PFSK-1 (cell line): ENCODE measurements at regions not wholly inside any gene's neighbourhood (a gene's known extent, or its start where the extent isn't known, plus 50 kb on each side); places are given as distances from the start of the nearest gene placed in this dataset.

Experiments
- FOXP2 ChIP-seq: optimal IDR thresholded peaks from 2 replicates; pipeline ENCODE3; 2011; ENCODE audit warnings: borderline replicate concordance, control low read depth, inconsistent platforms; ENCODE audit not compliant: insufficient read depth; ENCODE audit errors: extremely low read length, extremely low read depth
- POLR2AphosphoS5 ChIP-seq: IDR thresholded peaks from 2 replicates; pipeline ENCODE4 v1.6.1; 2012; ENCODE audit warnings: low read depth, mild to moderate bottlenecking, control low read depth, low read length, moderate library complexity
- SIN3A ChIP-seq: IDR thresholded peaks from 2 replicates; pipeline ENCODE4 v1.6.1; 2012; ENCODE audit warnings: mild to moderate bottlenecking, low read length, moderate library complexity, borderline replicate concordance; ENCODE audit not compliant: insufficient read depth
- TAF1 ChIP-seq: IDR thresholded peaks from 2 replicates; pipeline ENCODE4 v1.6.1; 2012; ENCODE audit warnings: low read length, control low read depth, borderline replicate concordance; ENCODE audit not compliant: insufficient read depth
- TF ChIP-seq, protein P1 (sequence below), 2 experiments: IDR thresholded peaks; 2 replicates each; pipeline versions ENCODE4 v1.6.1 to v1.8.0; 2011 to 2012; ENCODE audit warnings: low read depth in 2 of 2, low read length in 2 of 2, control low read depth in 1 of 2, inconsistent platforms in 1 of 2, mild to moderate bottlenecking in 1 of 2, moderate library complexity in 1 of 2; ENCODE audit not compliant: insufficient read depth in 1 of 2

DNA sequence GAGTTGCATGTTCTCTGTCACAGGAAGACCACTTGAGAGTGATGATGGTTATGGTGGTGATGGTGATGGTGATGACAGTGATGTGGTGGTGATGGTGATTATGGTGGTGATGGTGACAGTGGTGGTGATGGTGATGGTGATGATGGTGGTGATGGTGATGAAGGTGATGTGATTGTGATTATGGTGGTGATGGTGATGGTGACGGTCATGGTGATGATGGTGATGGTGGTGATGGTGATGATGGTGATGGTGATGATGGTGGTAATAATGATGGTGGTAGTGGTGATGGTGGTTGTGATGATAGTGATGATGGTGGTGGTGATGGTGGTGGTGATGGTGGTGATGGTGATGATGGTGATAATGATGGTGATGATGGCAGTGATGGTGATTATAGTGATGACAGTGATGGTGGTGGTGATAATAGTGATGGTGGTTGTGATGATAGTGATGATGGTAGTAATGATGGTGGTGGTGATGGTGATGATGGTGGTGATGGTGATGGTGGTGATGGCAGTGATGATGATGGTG lies 93.7 kb downstream of the ASB1 start:
- TF ChIP-seq, protein P1, sequence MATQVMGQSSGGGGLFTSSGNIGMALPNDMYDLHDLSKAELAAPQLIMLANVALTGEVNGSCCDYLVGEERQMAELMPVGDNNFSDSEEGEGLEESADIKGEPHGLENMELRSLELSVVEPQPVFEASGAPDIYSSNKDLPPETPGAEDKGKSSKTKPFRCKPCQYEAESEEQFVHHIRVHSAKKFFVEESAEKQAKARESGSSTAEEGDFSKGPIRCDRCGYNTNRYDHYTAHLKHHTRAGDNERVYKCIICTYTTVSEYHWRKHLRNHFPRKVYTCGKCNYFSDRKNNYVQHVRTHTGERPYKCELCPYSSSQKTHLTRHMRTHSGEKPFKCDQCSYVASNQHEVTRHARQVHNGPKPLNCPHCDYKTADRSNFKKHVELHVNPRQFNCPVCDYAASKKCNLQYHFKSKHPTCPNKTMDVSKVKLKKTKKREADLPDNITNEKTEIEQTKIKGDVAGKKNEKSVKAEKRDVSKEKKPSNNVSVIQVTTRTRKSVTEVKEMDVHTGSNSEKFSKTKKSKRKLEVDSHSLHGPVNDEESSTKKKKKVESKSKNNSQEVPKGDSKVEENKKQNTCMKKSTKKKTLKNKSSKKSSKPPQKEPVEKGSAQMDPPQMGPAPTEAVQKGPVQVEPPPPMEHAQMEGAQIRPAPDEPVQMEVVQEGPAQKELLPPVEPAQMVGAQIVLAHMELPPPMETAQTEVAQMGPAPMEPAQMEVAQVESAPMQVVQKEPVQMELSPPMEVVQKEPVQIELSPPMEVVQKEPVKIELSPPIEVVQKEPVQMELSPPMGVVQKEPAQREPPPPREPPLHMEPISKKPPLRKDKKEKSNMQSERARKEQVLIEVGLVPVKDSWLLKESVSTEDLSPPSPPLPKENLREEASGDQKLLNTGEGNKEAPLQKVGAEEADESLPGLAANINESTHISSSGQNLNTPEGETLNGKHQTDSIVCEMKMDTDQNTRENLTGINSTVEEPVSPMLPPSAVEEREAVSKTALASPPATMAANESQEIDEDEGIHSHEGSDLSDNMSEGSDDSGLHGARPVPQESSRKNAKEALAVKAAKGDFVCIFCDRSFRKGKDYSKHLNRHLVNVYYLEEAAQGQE (IDR thresholded peaks at IDR 0.05; ENCODE audit: insufficient read depth in 1 of 2, low read depth in 2 of 2, low read length in 2 of 2): no peak
- no peak for TF ChIP-seq FOXP2
- no peak for TF ChIP-seq SIN3A
- no peak for TF ChIP-seq POLR2AphosphoS5
- TF ChIP-seq TAF1: no peak

DNA sequence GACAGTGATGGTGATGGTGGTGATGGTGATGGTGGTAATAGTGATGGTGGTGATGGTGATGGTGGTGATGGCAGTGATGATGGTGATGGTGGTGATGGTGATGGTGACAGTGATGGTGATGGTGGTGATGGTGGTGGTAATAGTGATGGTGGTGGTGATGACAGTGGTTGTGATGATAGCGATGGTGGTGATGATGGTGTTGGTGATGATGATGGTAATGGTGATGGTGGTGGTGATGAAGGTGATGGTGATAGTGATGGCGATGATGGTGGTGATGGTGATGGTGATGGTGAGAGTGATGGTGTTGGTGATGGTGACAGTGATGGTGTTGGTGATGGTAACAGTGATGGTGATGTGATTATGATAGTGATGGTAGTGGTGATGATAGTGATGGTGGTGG lies 94.3 kb downstream of the ASB1 start:
- TF ChIP-seq SIN3A (no peak), FOXP2 (no peak), POLR2AphosphoS5 (no peak), TAF1 (no peak)
- TF ChIP-seq, protein P1 (IDR thresholded peaks at IDR 0.05; ENCODE audit: insufficient read depth in 1 of 2, low read depth in 2 of 2, low read length in 2 of 2): no peak

DNA sequence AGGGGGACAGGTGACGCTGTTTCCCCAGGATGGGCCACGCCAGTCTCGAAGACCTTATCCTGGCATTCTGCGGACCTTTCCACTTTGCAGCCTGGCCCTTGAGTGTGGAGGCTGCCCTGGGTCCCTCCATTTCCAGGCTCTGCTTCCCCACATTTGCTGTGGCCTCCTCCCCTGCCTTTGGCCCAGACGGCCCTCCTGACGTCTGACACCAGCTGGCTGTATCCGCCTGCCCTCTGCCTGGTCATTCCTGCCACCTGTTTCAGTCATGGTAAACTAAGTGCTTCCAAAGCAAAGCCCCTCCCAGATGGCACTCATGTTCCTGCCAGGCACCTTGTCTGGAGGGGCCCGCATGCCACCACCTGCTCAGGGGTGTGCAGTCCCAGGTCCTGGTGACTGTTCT lies 95.1 kb downstream of the ASB1 start:
- TF ChIP-seq POLR2AphosphoS5: no peak
- TF ChIP-seq TAF1: no peak
- no peak for TF ChIP-seq SIN3A
- no peak for TF ChIP-seq FOXP2
- TF ChIP-seq, protein P1 (IDR thresholded peaks at IDR 0.05; ENCODE audit: insufficient read depth in 1 of 2, low read depth in 2 of 2, low read length in 2 of 2): no peak

DNA sequence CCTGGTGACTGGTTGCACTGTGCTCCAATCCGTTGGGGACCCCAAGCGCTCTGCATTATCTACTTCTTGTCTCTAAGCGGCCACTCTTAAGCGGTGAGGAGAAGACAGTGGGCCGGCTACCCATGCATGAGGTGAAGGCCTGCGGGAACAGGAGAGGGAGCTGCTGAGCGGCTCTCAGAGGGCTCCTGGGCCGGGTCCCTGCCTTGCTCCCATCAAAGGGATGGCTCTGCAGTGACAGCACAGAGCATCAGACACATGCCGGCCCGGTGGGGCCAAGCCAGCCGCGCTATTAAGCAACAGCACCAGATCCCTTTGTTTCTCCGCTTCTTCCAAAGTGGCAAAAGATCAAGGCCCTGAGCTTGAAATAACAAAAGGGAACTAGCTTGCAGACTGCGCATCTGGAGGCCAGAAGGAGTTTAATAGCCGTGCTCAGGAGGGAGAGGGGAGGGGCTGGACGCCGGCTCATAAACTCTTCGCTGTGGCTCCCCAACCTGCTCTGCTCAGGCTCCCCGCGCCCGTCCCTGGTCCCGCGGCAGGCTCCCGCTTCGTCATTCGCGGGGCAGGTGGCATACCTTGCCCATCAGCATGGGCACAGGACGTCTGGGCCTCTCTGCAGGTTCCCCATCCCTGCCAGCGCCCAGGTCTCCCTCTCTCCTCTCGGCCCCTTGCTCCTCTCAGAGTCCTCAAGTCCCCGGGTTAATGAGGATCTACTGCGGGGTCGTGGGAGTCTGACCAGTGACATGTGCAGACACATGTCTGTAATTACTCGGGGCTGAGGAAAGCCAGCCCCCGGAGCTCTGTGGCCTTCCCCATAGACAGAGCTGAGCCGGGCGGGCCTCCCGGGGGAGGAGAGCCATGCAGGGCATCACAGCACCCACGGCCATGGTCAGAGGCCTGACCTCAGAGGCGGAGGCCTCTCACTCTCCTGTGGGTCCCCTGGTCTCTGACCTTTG lies 96.7 kb downstream of the ASB1 start:
- no peak for TF ChIP-seq FOXP2
- no peak for TF ChIP-seq TAF1
- no peak for TF ChIP-seq SIN3A
- TF ChIP-seq POLR2AphosphoS5: no peak
- TF ChIP-seq, protein P1 (IDR thresholded peaks at IDR 0.05; ENCODE audit: insufficient read depth in 1 of 2, low read depth in 2 of 2, low read length in 2 of 2): no peak
